Lower leg skin (tissue), 3 donors: ENCODE measurements at regions not wholly inside any gene's neighbourhood (a gene's known extent, or its start where the extent isn't known, plus 50 kb on each side); places are given as distances from the start of the nearest gene placed in this dataset.

Source experiments
- POLR2A ChIP-seq, 2 donors: fragments of 450-650 bp; IDR thresholded peaks; one replicate each; pipeline ENCODE4 v1.6.1; 2016 to 2017; ENCODE audit warnings: antibody characterized with exemption in 2 of 2, mild to moderate bottlenecking in 1 of 2, moderate library complexity in 1 of 2
- TF ChIP-seq, protein P1 (sequence below), 3 donors: fragments of 450-650 bp; IDR thresholded peaks; one replicate each; pipeline ENCODE4 v1.5.1; 2016; ENCODE audit warnings: antibody characterized with exemption in 3 of 3, mild to moderate bottlenecking in 3 of 3, moderate library complexity in 2 of 3

DNA sequence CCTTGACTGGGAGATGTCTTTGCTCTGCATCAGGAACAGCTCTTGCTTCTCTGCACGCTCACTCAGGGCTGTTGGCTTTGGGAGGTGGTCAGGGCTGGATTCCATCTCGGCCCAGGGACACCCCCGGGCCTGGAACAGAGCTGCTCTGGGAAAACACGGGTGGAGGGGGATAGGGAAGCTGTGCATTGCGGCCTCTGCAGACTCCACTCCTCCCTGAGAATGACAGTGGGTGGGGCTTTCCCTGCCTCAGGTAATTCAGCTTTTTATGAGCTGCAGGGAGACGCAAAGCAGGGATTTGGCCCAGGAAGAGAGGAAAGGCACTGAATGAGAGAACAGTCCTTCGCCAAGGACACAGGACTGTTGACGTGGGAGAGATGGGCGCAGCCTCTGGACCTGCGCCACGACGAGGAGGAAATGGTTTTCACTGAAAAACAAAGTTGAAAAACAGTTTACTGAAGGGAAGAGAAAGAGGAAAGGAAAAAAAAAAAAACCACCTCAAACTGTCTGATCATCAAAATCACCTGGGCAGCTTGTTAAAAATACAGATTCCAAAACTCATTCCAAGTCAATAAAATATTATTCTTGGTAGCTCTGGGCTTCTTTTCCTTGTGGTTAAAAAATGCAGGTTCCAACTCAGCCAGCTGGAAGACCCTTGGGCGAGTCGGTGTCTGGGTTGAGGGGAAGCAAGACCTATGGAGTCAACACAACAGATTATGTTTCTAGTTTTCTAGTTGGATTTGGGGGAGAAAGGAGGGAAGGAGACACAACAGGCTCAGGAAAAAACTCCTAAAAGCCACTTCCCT is 194.0 kb downstream of the ZFP36L2 start:
- TF ChIP-seq POLR2A (IDR thresholded peaks at IDR 0.05), result no peak
- TF ChIP-seq, protein P1, sequence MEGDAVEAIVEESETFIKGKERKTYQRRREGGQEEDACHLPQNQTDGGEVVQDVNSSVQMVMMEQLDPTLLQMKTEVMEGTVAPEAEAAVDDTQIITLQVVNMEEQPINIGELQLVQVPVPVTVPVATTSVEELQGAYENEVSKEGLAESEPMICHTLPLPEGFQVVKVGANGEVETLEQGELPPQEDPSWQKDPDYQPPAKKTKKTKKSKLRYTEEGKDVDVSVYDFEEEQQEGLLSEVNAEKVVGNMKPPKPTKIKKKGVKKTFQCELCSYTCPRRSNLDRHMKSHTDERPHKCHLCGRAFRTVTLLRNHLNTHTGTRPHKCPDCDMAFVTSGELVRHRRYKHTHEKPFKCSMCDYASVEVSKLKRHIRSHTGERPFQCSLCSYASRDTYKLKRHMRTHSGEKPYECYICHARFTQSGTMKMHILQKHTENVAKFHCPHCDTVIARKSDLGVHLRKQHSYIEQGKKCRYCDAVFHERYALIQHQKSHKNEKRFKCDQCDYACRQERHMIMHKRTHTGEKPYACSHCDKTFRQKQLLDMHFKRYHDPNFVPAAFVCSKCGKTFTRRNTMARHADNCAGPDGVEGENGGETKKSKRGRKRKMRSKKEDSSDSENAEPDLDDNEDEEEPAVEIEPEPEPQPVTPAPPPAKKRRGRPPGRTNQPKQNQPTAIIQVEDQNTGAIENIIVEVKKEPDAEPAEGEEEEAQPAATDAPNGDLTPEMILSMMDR (IDR thresholded peaks at IDR 0.05), result no peak
